CD4-positive, alpha-beta T cell (primary cell): ENCODE measurements at regions not wholly inside any gene's neighbourhood (a gene's known extent, or its start where the extent isn't known, plus 50 kb on each side); places are given as distances from the start of the nearest gene placed in this dataset.

ENCODE experiments used
- ATAC-seq: fragments of 200-7000 bp; cut with Tn5 transposase; one replicate; pipeline ENCODE4 v1.10.0; 2022; ENCODE audit warnings: mild to moderate bottlenecking; ENCODE audit not compliant: poor library complexity
- CTCF ChIA-PET: fragments of 350-600 bp; sonication (Branson Sonifier 250); formaldehyde crosslinking; loops from one replicate; lab custom pipeline; 2021; ENCODE audit warnings: antibody characterized with exemption, inconsistent platforms; lab: Charles Lee
- POLR2A ChIA-PET: fragments of 350-600 bp; sonication (Branson Sonifier 250); formaldehyde crosslinking; loops from one replicate; lab custom pipeline; 2021; ENCODE audit warnings: antibody characterized with exemption, inconsistent platforms; lab: Charles Lee
- DNase-seq, 14 experiments: peaks; one replicate each; pipeline ENCODE4 v3.0.0-alpha.2; 2013 to 2020; ENCODE audit warnings: mixed read lengths in 2 of 14
- H3K27ac ChIP-seq, 2 donors: one replicate each; pipeline versions ENCODE4 v1.5.1 to v1.7.0; 2013; ENCODE audit warnings: low read length in 2 of 2, low read depth in 1 of 2, mild to moderate bottlenecking in 1 of 2
- H3K27me3 ChIP-seq, 2 experiments: 1 replicate in 1 of 2; 2 replicates in 1 of 2; pipeline versions ENCODE4 v1.6.1 to v1.7.0; 2013; ENCODE audit warnings: low read length in 2 of 2, control low read depth in 1 of 2, mild to moderate bottlenecking in 1 of 2, moderate library complexity in 1 of 2; ENCODE audit not compliant: insufficient read depth in 2 of 2, control insufficient read depth in 1 of 2
- H3K36me3 ChIP-seq: one replicate; pipeline ENCODE4 v1.6.1; 2013; ENCODE audit warnings: low read length, control low read depth; ENCODE audit not compliant: insufficient read depth
- H3K4me1 ChIP-seq: one replicate; pipeline ENCODE4 v1.6.1; 2013; ENCODE audit warnings: low read length, control low read depth; ENCODE audit not compliant: insufficient read depth
- H3K4me3 ChIP-seq: one replicate; pipeline ENCODE4 v1.5.1; 2013; ENCODE audit warnings: mild to moderate bottlenecking, low read length, moderate library complexity
- H3K9me3 ChIP-seq, 2 experiments: 1 replicate in 1 of 2; 2 replicates in 1 of 2; pipeline versions ENCODE4 v1.6.1 to v1.7.0; 2013; ENCODE audit warnings: low read length in 2 of 2, mild to moderate bottlenecking in 2 of 2, control low read depth in 1 of 2, moderate library complexity in 1 of 2; ENCODE audit not compliant: control insufficient read depth in 1 of 2, insufficient read depth in 1 of 2
- H3K27ac Mint-ChIP-seq: one replicate; pipeline ENCODE4 v1.8.0; 2020; ENCODE audit warnings: mixed read lengths
- H3K27me3 Mint-ChIP-seq: one replicate; pipeline ENCODE4 v1.8.0; 2021; ENCODE audit warnings: mixed read lengths
- H3K36me3 Mint-ChIP-seq: one replicate; pipeline ENCODE4 v1.8.0; 2021; ENCODE audit warnings: low read depth, mixed read lengths
- H3K4me1 Mint-ChIP-seq: one replicate; pipeline ENCODE4 v1.8.0; 2021; ENCODE audit warnings: low read depth, mixed read lengths
- H3K4me3 Mint-ChIP-seq: one replicate; pipeline ENCODE4 v1.8.0; 2020; ENCODE audit warnings: mild to moderate bottlenecking, mixed read lengths
- H3K9me3 Mint-ChIP-seq: one replicate; pipeline ENCODE4 v1.8.0; 2020; ENCODE audit warnings: mixed read lengths
- intact Hi-C, 2 experiments: fragments of 100-400 bp; cut with DNase I in 1 of 2; cut with micrococcal nuclease in 1 of 2; formaldehyde crosslinking; loops; one replicate each; pipeline versions ENCODE4 v1.15.1 to v1.9.0; 2023 to 2025; cut with DNase I, micrococcal nuclease
- TF ChIP-seq, protein P1 (sequence below): fragments of 200-600 bp; IDR thresholded peaks from one replicate; pipeline ENCODE4 v1.8.0; 2022; ENCODE audit warnings: antibody characterized with exemption, mild to moderate bottlenecking

DNA sequence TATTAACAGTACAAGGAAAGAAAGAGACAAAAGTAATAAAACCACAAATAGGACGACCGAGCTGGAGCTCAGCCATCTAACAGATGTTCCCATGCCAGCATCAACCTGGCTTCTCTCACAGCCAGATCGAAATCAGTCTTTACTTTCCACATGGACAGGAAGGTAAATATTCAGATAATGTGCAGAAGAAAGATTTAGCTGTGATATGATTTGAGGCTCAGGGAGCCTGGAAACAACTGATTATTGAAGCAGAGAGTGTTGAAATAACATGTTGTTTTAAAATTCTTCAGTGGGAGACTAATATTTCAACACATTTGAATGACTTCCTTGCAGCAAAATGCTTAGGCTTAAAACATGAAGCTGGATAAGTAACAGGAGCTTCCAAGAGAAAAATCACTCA is 546.8 kb downstream of the ETS1 start:
- Mint-ChIP-seq H3K27me3 (no peaks in the 10 kb centered on the region), H3K27ac (no peak overlapping the region), H3K9me3 (no peaks in the 10 kb centered on the region), H3K4me1 (peaks cover 70% of the 10 kb centered on the region), H3K36me3 (no peaks in the 10 kb centered on the region), H3K4me3 (peak overlapping the region; percentile 9)
- H3K9me3 ChIP-seq, result no peaks in the 10 kb centered on the region
- H3K36me3 ChIP-seq, result no peaks in the 10 kb centered on the region
- peak overlapping the region in 1 of 2 donors; percentile 53 for H3K27ac ChIP-seq
- intact Hi-C loops, result no loop called here
- no peak overlapping the region for H3K4me3 ChIP-seq
- H3K27me3 ChIP-seq, result no peaks in the 10 kb centered on the region
- ATAC-seq, result no peak
- ChIA-PET POLR2A (interaction anchor here (0.7 to 4.2 kb wide), 3 partner anchors 11 to 653 kb away, joined by 3 to 83 read pairs (median 3); partner anchors contain the start of gene FLI1), CTCF (interaction anchor here (1.4 to 1.9 kb wide), 2 partner anchors 10 to 18 kb away, joined by 4 to 13 read pairs; no protein-coding TSS in a partner anchor)
- DNase-seq, result no peak
- TF ChIP-seq, protein P1, sequence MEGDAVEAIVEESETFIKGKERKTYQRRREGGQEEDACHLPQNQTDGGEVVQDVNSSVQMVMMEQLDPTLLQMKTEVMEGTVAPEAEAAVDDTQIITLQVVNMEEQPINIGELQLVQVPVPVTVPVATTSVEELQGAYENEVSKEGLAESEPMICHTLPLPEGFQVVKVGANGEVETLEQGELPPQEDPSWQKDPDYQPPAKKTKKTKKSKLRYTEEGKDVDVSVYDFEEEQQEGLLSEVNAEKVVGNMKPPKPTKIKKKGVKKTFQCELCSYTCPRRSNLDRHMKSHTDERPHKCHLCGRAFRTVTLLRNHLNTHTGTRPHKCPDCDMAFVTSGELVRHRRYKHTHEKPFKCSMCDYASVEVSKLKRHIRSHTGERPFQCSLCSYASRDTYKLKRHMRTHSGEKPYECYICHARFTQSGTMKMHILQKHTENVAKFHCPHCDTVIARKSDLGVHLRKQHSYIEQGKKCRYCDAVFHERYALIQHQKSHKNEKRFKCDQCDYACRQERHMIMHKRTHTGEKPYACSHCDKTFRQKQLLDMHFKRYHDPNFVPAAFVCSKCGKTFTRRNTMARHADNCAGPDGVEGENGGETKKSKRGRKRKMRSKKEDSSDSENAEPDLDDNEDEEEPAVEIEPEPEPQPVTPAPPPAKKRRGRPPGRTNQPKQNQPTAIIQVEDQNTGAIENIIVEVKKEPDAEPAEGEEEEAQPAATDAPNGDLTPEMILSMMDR, result no peak
- peaks cover 60% of the 10 kb centered on the region for H3K4me1 ChIP-seq

DNA sequence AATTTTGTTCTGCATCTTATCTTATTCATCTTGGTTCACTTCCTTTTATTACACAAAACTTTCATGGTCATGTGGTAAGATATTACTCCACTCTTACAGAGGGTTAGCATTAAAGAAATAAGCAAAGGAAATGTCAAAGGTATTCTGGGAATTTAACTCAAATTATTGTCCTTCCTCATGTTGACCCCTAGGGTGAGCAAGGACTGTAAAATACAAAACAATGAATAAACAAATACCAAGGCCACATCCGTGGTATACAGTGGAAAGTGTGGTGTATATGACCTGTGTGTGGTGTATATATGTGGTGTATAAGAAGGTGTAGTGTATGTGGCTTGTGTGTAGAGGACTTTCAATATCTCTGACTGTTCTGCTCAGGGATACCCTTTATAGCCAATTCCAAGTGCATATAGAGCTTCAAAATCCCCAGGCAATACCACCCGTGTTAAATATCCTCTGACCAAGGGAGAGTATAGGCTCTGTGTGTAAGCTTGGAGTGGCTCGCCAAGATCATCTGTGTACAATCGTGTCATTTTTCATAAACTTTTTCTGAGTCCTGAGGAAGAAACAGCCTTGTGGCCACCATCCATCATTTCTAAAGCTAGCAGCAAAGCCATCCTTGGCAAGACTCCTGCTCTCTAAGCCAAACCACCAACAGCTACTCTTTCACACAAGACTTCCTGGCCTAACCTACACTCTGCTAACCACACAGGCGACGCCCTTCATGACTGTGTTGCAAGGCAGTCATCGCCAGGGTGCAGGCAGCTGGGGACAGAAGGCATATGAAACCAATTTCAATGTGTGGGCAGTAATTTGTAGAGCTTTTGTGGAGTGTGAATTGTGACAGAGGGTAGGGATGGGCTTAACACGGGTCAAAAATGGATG is 548.0 kb downstream of the ETS1 start:
- H3K4me3 Mint-ChIP-seq, result peak overlapping the region; percentile 72
- CTCF ChIA-PET, result interaction anchor here (0.8 to 2.2 kb wide), 11 partner anchors 7 to 806 kb away, joined by 3 to 15 read pairs (median 4); no protein-coding TSS in a partner anchor
- H3K27ac Mint-ChIP-seq, result no peak overlapping the region
- H3K4me3 ChIP-seq, result peak overlapping the region; percentile 47
- H3K27ac ChIP-seq, result peak overlapping the region; percentile 29 to 50
- H3K36me3 Mint-ChIP-seq, result no peaks in the 10 kb centered on the region
- H3K27me3 ChIP-seq, result no peaks in the 10 kb centered on the region
- peaks cover 64% of the 10 kb centered on the region for H3K4me1 ChIP-seq
- POLR2A ChIA-PET, result interaction anchor here (0.5 to 4.2 kb wide), 25 partner anchors 12 to 830 kb away, joined by 3 to 83 read pairs (median 3); partner anchors contain the start of gene FLI1
- H3K9me3 ChIP-seq, result no peaks in the 10 kb centered on the region
- intact Hi-C loops, result loop anchor here (1.0 to 10.0 kb wide), 9 partner anchors 12 to 791 kb away; no protein-coding TSS in a partner anchor
- DNase-seq (peak; percentile 55 to 94 (median 72)), ATAC-seq (peak; percentile 96)
- H3K4me1 Mint-ChIP-seq, result peaks cover 59% of the 10 kb centered on the region
- TF ChIP-seq, protein P1, result peak; percentile 8
- H3K9me3 Mint-ChIP-seq, result no peaks in the 10 kb centered on the region
- H3K36me3 ChIP-seq, result no peaks in the 10 kb centered on the region
- H3K27me3 Mint-ChIP-seq, result no peaks in the 10 kb centered on the region

DNA sequence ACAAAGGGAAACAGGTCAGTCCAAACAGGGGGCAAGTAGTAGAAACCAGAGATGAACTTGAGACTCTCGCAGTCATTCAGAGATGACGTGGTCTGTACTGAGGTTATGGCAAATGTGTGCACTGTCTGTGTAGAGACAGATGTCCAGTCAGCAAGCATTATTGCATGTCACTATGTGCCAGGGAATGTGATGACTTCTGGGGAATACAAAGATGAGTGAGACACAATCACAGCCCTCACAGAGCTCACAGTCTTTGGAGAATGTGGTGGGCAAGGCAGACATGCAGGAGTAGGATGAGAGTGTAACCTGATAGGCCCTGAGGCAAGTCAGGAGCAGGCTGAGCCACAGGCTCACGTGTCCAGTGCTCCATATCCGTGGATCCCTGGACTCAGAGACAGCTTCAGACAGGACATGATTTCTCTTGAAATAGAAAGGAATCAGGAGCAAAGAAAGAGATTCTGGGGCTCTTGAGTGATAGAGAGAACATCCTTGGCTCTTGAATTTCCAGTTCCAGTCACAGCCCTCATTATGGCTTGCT is 550.7 kb downstream of the ETS1 start:
- intact Hi-C loops, result loop anchor here (5.0 to 10.0 kb wide), 7 partner anchors 51 to 741 kb away; no protein-coding TSS in a partner anchor
- no peaks in the 10 kb centered on the region for H3K9me3 Mint-ChIP-seq
- DNase-seq (no peak), ATAC-seq (no peak)
- H3K27ac Mint-ChIP-seq, result no peak overlapping the region
- peaks cover 41% of the 10 kb centered on the region for H3K4me1 Mint-ChIP-seq
- POLR2A ChIA-PET, result interaction anchor here (1.4 to 2.0 kb wide), 4 partner anchors 10 to 677 kb away, joined by 3 to 4 read pairs (median 4); no protein-coding TSS in a partner anchor
- no peaks in the 10 kb centered on the region for H3K36me3 Mint-ChIP-seq
- peak overlapping the region; percentile 47 for H3K4me3 ChIP-seq
- H3K27me3 Mint-ChIP-seq, result no peaks in the 10 kb centered on the region
- H3K36me3 ChIP-seq, result no peaks in the 10 kb centered on the region
- CTCF ChIA-PET, result interaction anchor here (2.2 kb wide), 1 partner anchor 121 kb away, joined by 8 read pairs; no protein-coding TSS in a partner anchor
- H3K27me3 ChIP-seq, result no peaks in the 10 kb centered on the region
- no peak overlapping the region for H3K4me3 Mint-ChIP-seq
- H3K9me3 ChIP-seq, result no peaks in the 10 kb centered on the region
- TF ChIP-seq, protein P1, result no peak
- peaks cover 60% of the 10 kb centered on the region for H3K4me1 ChIP-seq
- peak overlapping the region in 1 of 2 donors; percentile 39 for H3K27ac ChIP-seq
